ENCODE measurements at regions not wholly inside any gene's neighbourhood (a gene's known extent, or its start where the extent isn't known, plus 50 kb on each side); places are given as distances from the start of the nearest gene placed in this dataset.

GRCh38 chr9:121550041-121550440 lies 50.4 kb upstream of the GGTA1 start:
- DNase-seq: no peak

- peak; percentile 46 for DNase-seq
Measured at GRCh38 chr9:121550569-121551512, 51.2 kb upstream of the GGTA1 start.

DNA sequence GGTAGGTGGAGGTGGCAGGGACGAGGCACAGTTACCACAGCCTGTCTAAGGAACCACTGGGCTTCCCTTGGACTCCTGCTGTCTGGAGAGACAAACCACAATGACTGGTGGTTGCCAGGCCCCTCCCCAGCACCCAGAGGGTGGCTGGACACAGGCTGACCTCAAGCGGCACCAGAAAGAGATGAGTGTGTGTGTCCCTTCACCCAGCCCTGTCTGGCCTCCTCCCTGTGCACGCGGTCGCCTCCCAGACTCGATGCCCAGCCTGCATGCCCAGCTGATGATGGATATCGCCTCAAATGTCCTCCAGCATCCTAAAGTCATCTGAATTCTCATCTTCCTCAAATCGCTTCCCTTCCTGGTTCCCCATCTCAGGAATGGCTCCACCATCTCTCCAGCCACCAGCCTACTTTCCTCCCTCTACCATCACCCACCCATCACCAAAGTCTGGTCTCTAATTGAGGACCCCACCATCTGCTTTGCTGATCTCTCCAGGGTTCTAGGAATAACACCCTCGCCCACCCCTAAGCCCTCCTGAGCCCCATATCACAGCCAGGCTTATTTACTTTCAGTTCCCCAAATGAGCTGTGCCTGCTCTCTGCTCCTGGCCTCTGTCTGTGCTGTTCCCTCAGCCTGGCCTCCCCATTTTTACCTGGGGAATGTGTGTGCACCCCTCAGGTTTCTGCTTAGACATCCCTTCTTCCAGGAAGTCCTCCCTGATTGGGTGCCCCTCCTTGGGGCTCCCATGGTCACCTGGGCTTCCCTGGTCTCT lies 52.5 kb upstream of the GGTA1 start:
- DNase-seq: no peak

DNA sequence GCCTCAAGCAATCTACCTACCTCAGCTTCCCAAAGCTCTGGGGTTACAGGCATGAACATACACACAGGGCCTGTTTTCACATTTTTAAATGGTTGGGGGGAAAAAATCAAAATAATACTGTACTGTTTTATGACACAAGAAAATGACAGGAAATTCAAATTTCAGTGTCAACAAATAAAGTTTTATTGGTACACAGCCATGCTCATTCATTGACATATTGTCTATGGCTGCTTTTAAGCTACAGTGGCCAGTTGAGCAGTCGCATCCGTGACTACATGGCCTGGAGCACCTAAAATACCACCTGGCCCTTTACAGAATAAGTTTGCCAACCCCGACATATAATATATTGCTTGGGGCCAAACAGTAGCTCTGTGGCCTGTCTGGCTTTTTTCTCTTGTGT lies 56.4 kb upstream of the GGTA1 start:
- DNase-seq: no peak

- DNase-seq: no peak
Measured at GRCh38 chr9:121556580-121556979, 56.9 kb upstream of the GGTA1 start.

- DNase-seq: no peak
Measured at GRCh38 chr9:121557581-121558447, 58.2 kb upstream of the GGTA1 start.

DNA sequence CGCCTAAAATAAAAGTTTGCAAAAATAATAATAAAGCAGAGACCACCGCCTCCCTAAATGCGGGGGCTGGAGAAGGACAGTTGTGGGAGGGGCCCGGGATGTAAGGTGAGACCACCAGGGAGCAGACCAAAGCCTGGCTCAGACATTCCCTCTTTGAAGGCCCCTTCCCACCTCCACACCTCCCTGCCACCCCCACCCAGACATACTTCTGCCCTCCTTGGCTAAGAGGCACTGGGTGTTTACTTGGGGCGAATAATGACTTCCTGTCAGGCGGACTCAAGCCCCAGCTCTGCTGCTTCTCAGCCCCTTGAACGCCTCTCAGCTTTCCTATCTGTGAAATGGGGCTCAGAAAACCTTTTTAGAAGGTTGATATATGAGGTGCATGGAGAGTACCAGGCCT lies 58.8 kb upstream of the GGTA1 start:
- DNase-seq: no peak

DNA sequence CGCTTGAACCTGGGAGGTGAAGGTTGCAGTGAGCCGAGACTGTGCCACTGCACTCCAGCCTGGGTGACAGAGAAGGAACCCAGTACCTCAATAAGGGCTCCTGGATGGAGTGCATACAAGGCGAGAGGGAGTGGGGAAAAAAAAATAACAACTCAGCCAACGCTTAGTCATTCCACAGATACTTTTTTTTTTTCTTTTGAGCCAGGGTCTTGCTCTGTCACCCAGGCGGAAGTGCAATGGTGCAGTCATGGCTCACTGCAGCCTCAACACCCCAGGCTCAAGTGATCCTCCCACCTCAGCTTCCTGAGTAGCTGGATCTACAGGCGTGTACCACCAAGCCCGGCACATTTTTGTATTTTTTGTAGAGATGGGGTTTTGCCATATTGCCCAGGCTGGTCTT lies 59.5 kb upstream of the GGTA1 start:
- DNase-seq: no peak

DNA sequence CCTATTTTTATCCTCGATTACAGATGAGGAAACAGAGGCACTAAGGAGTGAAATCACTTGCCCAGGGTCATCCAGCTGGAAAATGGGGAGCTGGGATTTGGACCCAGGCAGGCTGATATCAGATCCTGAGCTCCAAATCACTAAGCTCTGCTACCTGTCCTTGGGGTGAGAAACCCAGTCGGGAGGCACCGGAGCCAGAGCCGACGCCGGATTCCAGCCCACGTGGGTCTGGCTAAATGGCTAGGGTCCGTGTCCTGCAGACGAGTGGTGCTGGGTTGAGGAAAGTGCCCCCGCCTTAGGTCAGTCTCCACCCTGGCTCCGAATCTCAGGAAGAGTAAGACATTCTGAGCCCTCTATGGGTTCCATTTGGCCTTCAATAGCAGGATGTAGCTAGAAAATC lies 61.3 kb upstream of the GGTA1 start:
- DNase-seq: no peak

GRCh38 chr9:121561385-121562222 lies 62.0 kb upstream of the GGTA1 start:
- no peak for DNase-seq

DNA sequence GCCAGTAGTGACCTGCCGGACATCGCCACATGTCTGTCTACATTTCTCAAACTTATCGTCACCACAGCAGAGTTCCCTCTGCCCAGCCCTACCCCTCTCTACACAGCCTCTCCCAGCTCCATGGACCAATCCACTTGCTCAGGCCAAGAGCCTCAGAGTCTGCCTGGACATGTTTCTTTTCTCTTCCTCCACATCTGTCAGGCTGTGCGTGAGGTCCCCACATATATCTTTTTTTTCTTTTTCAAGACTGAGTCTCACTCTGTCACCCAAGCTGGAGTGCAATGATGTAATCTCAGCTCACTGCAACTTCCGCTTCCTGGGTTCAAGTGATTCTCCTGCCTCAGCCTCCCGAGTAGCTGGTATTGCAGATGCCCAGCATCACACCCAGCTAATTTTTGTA lies 62.7 kb upstream of the GGTA1 start:
- DNase-seq: no peak

GRCh38 chr9:121563425-121563824 lies 63.8 kb upstream of the GGTA1 start:
- no peak for DNase-seq

DNA sequence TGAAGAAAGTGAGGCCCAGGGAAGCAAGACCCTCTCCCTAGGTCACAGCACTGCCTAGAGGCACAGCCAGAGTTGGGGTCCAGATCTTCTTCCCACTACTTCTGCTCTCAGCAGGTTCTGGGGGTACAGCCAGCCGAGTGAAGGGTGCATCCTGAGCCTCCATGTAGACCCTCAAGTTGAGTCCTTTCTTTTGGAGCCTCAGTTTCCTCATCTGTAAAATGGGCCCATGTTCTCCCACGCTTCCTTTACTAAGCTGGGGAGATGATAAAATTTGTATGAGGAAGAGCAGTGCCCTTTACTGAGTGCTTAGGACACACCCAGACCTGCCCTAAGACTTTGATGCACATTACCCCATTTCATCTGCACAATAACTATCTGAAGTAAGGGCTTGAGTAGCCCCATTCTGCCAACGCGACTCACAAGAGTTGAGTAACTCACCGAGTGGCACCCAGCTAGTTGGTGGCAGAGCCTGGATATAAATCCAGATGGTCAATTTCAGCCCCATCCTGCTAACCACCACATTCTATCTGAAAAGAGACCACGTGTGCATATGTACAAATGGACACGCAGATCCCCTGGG lies 64.3 kb upstream of the GGTA1 start:
- no peak for DNase-seq

GRCh38 chr9:121564504-121565260 lies 65.0 kb upstream of the GGTA1 start:
- DNase-seq: no peak

DNA sequence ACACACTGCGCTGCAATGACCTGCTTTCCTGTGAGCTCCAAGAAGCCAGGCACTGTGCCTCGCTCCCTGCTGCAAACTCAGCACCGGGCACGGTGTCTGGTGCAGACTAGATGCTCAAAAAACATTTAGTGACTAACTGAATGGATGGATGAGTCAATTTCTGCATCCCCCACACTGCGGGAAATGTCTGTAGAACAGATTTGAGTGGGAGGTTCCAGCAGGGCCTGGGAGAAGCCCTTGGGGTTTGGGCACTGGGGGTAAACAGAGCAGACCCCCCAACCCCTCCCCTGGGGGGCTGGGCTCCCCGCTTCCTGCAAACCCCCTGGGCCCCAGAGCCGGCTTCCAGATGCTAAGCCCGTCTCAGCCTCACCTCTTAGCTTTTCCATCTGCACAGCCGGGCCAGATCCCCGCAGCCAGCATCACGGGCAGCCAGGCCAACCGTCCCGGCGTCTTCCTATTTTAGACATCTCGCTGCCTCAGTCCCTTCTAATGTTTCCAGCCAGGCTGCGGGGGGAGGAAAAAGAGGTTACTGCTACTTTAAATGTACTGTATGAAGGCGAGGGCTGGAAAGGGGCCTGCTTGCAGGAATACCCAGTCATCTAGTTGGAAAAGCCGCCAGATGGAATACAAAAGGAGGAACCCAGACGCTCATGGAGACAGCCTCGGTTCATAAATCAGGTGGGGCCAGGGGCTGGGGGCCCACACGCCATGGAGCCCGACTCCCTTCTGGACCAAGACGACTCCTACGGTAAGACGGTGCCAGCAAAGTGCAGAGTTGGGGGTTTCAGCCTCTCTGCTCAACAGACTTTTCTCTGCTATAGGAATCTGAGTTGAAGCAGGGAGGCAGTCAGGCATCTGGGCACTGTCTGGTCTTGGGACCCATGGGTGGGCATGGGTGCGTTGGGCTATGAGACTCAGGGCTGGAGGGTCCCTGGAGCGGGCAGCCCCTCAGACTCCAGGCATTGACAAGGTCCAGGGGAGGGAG lies 67.1 kb upstream of the GGTA1 start:
- DNase-seq: peak; percentile 18

GRCh38 chr9:121567500-121568342 lies 68.1 kb upstream of the GGTA1 start:
- DNase-seq: no peak

GRCh38 chr9:121568343-121569265 lies 69.0 kb upstream of the GGTA1 start:
- no peak for DNase-seq

- DNase-seq: no peak
Measured at GRCh38 chr9:121569266-121569648, 69.6 kb upstream of the GGTA1 start.

All from NCI-H1694 treated with DMSO at 0.1 percent for 48 hours (cell line).